Muscle of arm (tissue), 1 donor: ENCODE measurements at regions not wholly inside any gene's neighbourhood (a gene's known extent, or its start where the extent isn't known, plus 50 kb on each side); places are given as distances from the start of the nearest gene placed in this dataset.
"Not testable (repeated sequence)": the region's sequence is repeated elsewhere in the genome, so short reads cannot be mapped to it uniquely, and the experiment has no call there.

Source experiments
- DNase-seq: peaks from one replicate; pipeline ENCODE4 v3.0.0-alpha.2; 2013

DNA sequence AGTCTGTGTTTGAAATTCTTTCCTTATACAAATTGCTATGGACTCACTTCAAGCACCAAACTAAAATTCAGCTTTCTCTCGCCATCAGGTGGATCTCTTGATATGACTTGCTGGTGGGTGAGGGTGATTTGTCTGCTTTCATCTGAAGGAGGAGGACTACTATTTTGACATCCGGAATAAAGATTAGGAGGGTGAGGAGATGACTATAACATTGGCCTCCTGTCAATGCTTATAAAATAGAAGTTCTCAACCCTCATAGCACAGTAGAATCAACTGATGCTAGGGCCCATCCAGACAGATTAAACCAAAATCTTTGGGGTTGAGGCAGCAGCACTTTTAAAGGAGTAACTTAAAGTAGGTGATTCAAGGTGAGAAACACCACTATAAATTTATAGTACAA is 120.4 kb upstream of the DNAJC10 start:
- no peak for DNase-seq

DNA sequence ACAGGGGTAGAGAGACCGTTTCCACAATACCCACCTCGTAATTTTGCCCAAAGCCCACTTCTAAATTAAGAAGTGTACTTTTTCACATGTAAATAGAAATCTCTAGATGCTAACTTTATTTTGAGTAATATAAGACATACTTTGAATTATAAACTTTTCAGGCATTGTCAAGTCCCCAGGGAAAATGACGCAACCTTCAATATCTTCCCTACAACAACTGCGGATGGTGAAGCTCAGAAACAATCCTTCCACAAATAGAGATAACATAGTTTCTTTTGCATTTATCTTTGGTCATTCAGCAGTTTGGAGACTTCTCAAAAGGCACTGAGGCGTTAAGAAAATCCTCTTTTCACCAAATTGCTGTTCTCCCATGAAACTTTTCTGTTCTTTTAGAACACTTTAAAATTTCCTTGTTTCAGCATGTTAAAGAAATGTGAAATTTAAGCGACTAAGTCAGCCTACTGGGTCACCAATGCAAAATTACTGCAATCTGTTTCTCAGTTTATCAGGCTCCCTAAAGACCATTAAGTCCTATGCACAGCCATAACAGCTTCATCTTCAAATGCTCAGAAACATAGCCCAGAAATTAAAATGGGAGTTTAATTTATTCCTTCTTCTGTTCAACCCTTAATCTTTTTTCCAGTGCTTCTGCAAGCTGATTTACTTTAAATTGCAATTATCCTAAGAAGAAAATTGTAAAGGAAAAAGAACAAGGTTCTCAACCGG is 118.3 kb upstream of the DNAJC10 start:
- no peak for DNase-seq

DNA sequence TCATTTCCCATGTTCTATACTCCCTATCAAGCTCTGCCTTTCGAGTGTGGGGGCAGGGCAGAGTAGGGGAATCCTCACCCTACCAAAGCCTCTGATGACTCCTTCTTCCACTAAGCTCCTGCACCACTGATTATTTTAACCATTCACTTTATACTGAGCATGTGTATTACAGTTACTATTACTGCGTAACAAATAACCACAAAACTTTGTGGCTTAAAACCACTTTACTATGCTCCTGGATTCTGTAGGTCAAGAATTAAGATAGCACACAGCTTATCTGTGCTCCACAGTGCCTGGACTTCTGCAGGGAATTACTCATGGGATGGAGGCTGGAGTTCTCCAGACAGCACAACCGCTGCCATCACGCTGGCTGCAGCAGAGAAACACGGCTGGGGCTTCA is 117.4 kb upstream of the DNAJC10 start:
- DNase-seq = no peak

DNA sequence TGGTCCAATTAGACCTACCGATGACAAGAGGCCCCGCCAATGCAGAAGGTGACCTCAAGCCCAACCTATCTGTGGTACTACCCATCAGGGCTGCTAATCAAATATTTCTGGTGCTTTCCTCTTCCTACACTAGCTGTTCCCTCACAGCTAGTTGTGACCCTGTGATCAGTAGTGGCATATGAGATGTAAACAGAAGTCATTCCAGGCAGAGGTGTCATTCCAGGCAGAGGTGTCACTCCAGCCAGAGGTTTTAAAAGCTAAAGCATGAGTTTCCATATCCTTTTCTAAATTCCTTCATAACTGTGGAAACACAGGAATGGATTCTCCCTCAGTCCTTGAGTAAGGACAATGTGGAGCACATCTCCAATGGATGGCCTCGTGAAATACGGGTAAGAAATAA is 110.9 kb upstream of the DNAJC10 start:
- no peak for DNase-seq

DNA sequence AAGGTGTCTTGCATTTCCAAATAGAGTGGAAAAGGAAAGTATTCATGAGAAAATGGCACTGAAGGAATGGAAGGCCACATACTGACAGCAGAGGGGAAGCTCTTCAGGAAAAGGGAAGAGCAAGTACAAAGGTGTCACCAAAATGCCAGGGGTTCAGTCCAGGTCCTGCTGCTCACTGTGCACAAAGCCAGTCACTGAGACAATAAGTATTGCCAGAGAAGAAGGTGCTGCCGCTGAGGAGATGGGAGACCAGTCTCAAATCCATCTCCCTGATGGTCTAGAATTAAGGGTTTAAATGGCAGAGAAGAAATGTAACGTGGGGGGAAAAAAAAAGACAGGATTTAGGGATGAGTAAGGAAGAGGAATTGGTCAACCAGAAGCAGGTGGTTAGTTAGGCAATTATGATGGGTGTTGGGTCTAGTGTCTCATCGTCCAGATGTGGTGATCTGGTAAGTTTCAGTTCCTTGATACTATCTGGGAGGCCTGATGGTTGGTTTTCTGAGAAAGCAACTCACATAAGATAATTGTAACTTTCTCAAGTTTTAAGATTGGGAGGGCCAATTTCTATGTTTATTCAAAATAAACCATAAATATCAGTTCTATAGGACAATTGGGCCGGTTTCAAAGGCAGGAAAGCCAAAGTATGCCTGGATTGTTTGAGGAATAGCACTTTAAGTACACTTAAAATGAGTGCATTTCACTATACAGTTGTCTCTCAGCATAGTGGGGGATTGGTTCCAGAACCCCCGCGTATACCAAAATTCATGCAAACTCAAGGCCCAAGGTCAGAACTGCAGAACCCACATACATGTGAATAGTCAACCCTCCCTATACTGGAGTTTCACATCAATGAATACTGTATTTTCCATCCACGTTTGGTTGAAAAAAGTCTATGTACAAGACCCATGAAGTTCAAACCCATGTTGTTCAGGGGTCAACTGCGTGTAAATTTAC is 109.1 kb upstream of the DNAJC10 start:
- DNase-seq = no peak

DNA sequence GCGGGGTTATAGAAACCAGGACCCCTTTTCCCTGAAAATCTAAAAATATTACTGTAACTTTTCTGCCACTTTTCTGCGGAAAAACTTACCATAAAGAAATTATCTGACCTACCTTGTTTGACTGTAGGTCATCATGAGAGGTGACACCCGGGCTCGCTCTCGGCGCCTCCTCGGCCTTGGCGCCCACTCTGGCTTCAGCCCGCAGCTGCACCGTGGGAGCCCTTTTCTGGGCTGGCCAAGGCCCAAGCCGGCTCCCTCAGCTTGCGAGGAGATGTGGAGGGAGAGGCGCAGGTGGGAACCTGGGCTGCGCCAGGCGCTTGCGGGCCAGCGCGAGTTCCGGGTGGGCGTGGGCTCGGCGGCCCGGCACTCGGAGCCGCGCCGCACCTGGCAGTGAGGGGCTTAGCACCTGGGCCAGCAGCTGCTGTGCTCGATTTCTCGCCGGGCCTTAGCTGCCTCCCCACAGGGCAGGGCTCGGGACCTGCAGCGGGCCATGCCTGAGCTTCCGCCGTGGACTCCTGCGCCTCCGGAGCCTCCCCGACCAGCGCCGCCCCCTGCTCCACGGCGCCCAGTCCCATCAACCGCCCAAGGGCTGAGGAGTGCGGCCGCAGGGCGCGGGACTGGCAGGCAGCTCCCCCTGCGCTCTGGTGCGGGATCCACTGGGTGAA is 107.7 kb upstream of the DNAJC10 start:
- DNase-seq = no peak

DNA sequence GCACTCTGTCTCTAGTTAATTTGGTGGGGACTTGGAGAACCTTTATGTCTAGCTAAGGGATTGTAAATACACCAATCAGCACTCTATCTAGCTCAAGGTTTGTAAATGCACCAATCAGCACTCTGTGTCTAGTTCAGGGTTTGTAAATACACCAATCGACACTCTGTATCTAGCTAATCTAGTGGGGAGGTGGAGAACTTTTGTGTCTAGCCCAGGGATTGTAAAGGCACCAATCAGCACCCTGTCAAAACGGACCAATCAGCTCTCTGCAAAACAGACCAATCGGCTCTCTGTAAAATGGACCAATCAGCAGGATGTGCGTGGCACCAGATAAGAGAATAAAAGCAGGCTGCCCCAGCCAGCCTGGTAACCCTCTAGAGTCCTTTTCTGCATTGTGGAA is 107.1 kb upstream of the DNAJC10 start:
- not testable (repeated sequence) for DNase-seq

DNA sequence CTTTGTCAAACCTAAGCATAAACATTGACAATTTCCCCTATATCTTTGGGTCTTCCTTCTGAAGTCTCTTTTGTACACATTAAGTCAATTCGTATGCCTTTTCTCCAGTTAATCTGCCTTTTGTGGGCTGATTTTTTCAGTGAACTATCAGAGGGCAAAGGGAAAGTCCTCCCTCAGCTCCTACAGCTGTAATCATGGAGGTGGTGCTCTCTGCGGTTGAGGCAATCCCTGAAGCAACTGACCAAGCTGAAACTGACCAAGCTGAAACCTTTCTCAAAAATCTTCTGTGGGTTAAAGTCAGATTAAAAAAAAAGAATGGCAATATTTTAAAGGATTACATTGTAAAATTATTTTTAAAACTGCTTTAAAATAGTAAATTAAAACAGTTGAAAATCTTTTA is 105.8 kb upstream of the DNAJC10 start:
- no peak for DNase-seq

DNA sequence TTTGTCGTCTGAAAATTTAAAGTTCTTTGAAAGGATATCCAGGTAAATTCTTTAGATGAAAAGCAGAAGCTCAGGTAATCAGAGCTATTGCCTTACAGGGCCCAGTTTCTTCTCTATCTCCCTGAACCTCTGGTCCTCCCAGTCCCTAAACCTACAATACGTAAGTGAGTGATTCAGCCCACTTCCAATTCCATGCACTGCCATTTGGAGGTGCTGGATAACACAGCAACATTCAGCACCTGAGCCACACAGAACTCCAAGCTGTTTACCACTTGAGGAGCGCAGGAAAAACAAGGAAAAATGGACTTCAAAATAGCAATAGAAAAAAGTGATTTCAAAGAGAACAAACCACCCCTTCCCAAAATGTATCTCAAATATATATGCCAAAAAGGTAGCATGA is 105.0 kb upstream of the DNAJC10 start:
- DNase-seq = no peak

DNA sequence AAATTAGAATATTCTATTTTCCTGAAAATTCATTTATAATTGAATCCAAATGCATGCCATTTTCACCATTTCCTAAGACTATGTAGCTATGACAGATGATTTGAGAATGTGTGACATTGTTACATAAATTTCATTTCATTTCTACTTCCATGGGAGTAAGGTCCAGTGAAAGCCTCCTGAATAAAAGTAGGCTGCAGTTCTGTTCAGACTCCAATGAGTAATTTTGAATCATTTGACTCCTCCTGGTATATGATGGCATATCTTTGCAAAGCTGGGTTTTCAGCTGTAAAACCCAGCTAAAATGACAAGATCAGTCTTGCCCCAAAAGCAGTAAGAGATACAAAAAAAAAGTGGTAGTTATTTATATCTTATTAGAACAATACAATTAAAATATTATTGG is 101.0 kb upstream of the DNAJC10 start:
- no peak for DNase-seq

DNA sequence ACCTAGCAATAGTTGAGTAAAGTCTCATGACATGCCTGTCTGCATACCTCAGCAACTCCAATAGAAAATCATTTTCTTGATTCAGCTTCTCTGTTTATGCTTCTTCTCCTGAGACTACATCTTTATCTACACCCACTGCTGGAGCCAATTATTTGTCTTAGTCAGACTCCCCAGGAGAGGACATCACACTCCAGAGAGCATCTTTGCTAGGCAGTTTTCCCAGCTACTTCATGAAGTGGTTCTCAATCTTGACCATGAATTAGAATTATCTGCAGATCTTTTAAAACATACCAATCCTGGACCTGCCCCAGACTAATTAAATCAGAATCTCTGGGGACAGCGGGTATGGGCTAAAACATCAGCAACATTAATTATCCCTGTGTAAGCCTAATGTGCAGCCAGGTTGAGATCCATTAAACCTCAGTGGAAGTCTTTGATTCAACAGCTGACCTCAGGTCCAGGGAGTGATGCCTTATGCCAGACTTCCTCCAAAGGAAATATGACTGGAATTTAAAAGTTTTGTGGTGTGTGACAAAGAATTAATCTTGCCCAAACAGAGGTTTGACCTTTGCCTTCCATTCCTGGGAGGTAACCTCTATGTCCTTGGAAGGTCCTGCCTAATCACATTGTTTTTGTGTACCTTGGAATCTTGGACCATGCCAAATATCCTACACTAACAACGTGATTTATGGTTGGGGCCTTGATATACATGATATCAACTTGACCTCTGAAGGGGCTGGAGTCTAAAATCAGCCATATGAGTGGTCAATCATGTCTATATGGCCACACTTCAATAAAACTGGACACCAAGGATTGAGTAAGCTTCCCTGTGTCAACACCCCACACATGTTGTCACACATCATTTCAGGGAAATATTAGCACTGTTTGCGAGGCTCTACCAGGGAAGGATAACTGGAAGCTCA is 99.3 kb upstream of the DNAJC10 start:
- no peak for DNase-seq

DNA sequence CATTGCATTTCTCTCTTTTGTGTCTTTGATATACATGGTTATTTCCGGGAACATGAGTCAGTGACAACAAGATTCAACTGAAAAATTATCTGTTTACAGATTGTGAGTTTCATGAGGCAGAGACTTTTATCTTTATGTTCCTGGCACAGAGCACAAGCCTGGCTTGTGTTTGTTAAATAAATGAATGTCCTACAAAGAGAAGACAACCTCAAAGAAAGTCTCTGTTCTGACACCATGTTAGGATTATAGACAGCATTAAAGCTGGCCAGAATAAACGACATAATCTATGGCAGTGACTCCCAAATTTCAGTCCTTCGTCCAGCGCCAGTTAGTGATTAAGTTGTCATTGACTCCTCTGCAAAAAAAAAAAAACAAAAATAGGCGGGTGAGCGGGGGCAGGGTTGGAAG is 97.4 kb upstream of the DNAJC10 start:
- no peak for DNase-seq

DNA sequence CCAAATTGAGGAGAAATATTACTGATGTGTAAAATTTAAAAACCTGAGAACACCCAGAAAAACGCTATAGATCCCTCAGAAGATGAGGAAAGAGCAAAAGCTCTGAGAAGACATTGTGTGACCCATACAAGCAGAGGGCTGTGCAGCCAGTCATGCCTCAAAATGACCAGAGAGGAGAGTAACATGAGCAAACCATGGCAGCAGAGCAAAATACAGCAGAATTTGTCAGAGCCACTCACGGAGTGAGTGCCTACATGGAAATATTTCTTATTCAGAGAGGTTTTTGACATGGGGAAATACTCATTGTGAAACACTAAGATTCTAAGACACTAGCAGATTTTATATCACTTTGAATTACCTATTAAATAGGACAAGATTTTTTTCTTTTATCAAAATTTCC is 96.8 kb upstream of the DNAJC10 start:
- no peak for DNase-seq

DNA sequence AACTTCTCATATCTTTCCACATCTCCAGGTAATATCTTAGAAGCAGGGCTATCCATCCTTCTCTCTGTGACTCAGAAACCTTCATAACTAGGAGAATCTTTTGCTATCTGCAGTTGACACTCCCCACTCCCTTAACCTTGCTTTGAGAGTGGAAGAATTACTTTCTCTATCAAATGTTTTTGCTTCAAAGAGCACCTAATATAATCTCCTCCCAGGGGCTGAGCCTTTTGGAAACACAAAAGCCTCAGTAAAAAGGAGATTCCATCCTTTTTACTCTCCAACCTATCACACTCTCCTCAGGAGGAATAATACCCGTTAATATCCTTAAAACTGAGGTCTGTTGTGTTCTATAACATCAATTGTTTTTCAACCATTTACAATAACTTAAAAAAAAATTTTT is 94.9 kb upstream of the DNAJC10 start:
- DNase-seq = no peak

DNA sequence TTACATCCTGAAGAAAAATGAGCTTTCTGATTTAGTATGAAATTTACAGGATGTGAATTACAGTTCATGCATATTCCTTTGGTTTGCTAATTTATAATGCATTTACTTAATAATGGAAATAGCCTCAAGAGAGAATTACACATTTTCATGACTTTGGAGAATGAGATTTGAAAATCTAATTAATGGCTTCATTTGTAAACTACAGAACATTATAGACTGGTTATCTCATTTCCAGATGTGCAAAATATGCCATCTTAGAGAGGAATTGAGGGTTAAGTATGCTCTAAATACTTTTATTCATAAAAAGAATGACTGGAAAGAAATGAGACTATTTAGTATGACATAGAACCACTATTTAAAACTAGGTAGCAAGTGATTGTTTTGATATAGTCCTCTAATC is 94.2 kb upstream of the DNAJC10 start:
- DNase-seq = no peak

DNA sequence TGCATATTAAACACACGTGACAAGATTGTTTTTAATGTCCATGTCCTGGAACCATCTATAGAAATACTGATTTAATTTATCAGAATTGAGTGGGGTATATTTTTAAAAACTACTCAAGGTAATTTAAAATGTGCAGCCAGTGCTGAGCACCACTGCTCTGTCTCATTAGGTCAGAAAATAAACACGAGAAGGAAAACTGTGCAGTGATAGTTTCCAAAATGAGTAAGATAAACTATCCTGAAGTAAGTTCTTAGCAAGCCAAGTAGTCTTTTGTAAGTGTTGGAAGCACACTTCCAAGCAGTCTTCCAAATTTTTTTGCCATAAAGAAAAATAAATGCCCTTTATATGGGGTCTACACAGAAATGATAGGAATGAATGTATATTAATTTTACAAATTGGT is 93.8 kb upstream of the DNAJC10 start:
- DNase-seq = no peak

DNA sequence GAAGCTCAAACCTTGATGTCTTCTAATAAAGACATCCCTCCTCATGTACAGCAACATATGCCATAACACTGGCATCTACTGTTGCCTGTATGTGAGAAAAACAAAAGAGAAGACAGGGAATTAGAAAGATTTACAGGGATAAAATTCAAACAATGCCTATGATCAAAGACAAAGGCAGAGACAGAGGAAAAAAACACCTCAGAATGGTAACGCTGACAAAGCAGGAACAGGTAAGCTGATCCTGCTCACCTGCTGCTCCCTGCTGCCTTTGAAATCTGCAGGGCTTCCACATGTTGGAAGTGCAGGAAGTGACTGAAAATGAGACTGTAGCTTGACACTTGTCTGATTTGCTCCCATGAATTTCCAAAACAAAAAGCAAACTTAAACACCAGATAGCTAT is 90.2 kb upstream of the DNAJC10 start:
- no peak for DNase-seq

DNA sequence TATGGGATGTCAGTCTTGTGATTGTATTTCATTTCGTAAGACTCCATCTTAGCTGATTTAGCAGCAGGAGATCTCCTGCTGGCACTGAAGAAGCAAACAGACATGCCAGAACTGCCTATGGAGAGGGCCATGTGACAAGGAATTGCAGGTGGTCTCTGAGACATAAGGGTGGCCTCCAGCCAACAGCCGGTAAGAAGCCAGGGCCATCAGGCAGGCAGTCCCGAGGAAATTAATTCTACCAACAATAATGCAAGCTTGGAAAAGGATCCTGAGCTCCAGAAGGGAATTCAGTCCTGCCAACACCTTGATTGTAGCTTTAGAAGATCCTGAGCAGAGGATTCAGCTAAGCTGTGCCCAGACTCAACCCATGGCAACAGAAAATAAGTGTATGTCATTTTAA is 87.1 kb upstream of the DNAJC10 start:
- no peak for DNase-seq

DNA sequence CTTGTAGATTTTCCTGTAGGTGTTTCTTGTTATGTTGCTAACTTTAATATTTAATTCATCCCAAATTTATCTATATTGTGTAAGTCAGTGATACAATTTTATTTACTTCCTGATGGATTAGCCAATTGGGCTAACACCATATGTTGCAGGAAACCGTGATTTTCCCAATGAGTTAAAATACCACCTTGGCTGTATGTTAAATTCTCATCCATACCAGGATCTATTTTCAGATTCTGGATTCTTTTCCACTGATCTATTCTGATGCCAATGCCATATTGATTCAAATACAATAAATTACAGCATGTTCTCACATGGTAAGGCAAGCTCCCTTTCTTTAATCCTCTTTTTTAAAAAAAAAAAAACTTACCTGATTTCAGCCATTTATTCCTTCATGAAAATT is 85.8 kb upstream of the DNAJC10 start:
- DNase-seq = no peak

DNA sequence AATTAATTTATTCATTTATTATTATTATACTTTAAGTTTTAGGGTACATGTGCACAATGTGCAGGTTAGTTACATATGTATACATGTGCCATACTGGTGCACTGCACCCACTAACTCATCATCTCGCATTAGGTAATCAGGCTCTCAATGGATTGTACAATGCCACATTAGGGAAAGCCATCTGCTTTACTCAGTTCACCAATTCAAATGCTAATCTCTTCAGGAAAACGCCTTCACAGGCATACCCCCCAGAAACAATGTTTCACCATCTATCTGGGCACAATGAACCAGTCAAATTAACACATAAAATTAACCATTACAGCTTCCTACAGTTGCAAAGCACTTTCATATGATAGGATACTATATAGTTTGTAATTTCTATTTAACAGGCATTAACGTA is 84.8 kb upstream of the DNAJC10 start:
- no peak for DNase-seq

DNA sequence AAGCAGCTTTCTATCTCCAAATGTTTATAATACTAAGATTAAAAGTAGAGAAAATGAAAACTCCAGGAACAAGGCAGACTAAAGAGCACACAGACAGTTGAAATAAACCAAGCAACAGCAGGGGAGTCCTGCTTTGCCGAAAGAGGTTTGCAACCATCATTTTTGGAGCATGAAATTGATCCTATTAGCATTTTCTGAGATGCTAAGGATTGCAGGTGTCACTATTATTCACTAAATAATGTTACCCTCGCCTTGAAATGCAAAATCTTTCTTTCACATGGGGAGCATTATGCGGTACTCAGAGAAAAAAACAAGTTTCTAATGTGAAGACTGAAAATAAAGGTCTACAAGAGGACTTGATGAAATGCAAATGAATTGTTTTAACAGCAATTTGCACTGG is 81.7 kb upstream of the DNAJC10 start:
- DNase-seq = no peak

DNA sequence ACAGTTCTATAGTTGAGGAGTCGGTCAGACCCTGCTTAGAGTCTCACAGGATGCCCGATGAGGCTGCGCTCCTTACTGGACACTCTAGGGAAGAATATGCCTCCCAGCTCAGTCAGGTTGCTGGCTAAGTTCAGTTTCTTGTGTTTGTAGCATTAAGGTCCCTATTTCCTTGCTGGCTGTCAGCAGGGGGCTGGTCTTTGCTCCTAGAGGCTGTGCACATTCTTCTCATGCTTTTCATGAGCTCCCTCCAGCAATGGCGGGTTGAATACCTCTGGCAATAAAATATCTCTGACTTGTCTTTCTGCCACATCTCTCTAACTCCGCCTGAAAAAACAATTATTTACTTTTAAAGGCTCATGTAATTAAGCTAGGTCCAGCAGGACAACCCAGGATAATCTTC is 79.4 kb upstream of the DNAJC10 start:
- DNase-seq = no peak
